ENCODE measurements at regions not wholly inside any gene's neighbourhood (a gene's known extent, or its start where the extent isn't known, plus 50 kb on each side); places are given as distances from the start of the nearest gene placed in this dataset.

GRCh38 chr1:29498126-29499103 is 262.1 kb downstream of the PTPRU start:
- DNase-seq (ENCODE audit: low read depth in 3 of 3): no peak

- DNase-seq (ENCODE audit: low read depth in 3 of 3): no peak
Observed at GRCh38 chr1:29497395-29498125, 261.2 kb downstream of the PTPRU start.

GRCh38 chr1:29496701-29497100 is 260.4 kb downstream of the PTPRU start:
- DNase-seq (ENCODE audit: low read depth in 3 of 3): no peak

- DNase-seq (ENCODE audit: low read depth in 3 of 3): no peak
Observed at GRCh38 chr1:29490204-29490934, 254.0 kb downstream of the PTPRU start.

GRCh38 chr1:29489471-29489870 is 253.1 kb downstream of the PTPRU start:
- DNase-seq (ENCODE audit: low read depth in 3 of 3): no peak

- DNase-seq (ENCODE audit: low read depth in 3 of 3): no peak
Observed at GRCh38 chr1:29488794-29489311, 252.5 kb downstream of the PTPRU start.

GRCh38 chr1:29488086-29488793 is 251.9 kb downstream of the PTPRU start:
- no peak for DNase-seq (ENCODE audit: low read depth in 3 of 3)

GRCh38 chr1:29487291-29487690 is 251.0 kb downstream of the PTPRU start:
- DNase-seq (ENCODE audit: low read depth in 3 of 3): no peak

- DNase-seq (ENCODE audit: low read depth in 3 of 3): no peak
Observed at GRCh38 chr1:29485096-29485925, 249.0 kb downstream of the PTPRU start.

- no peak for DNase-seq (ENCODE audit: low read depth in 3 of 3)
Observed at GRCh38 chr1:29482991-29483390, 246.7 kb downstream of the PTPRU start.

GRCh38 chr1:29482064-29482463 is 245.7 kb downstream of the PTPRU start:
- no peak for DNase-seq (ENCODE audit: low read depth in 3 of 3)

GRCh38 chr1:29481031-29481430 is 244.7 kb downstream of the PTPRU start:
- no peak for DNase-seq (ENCODE audit: low read depth in 3 of 3)

GRCh38 chr1:29478879-29479278 is 242.6 kb downstream of the PTPRU start:
- no peak for DNase-seq (ENCODE audit: low read depth in 3 of 3)

- DNase-seq (ENCODE audit: low read depth in 3 of 3): no peak
Observed at GRCh38 chr1:29478151-29478791, 241.9 kb downstream of the PTPRU start.

- DNase-seq (ENCODE audit: low read depth in 3 of 3): no peak
Observed at GRCh38 chr1:29475326-29475725, 239.0 kb downstream of the PTPRU start.

GRCh38 chr1:29474274-29475244 is 238.2 kb downstream of the PTPRU start:
- DNase-seq (ENCODE audit: low read depth in 3 of 3): no peak

- DNase-seq (ENCODE audit: low read depth in 3 of 3): no peak
Observed at GRCh38 chr1:29473161-29473855, 237.0 kb downstream of the PTPRU start.

Data from stimulated activated CD4-positive, alpha-beta T cell treated with anti-CD3 and anti-CD28 coated beads, TNF-alpha, amount 100 ng/mL, for 48 hours (primary cell).